Epithelial cell of prostate (primary cell): ENCODE measurements at regions not wholly inside any gene's neighbourhood (a gene's known extent, or its start where the extent isn't known, plus 50 kb on each side); places are given as distances from the start of the nearest gene placed in this dataset.

ENCODE experiments used
- DNase-seq: peaks from one replicate; pipeline ENCODE4 v3.0.0-alpha.2; 2011; ENCODE audit warnings: low read depth, low spot score
- H3K27ac ChIP-seq: fragments of 450-650 bp; 2 replicates; pipeline ENCODE4 v1.5.1; 2017; ENCODE audit warnings: mild to moderate bottlenecking

GRCh38 chr5:74221413-74221812 lies 419.1 kb downstream of the ENC1 start:
- no peak for DNase-seq
- H3K27ac ChIP-seq = no peak overlapping the region

DNA sequence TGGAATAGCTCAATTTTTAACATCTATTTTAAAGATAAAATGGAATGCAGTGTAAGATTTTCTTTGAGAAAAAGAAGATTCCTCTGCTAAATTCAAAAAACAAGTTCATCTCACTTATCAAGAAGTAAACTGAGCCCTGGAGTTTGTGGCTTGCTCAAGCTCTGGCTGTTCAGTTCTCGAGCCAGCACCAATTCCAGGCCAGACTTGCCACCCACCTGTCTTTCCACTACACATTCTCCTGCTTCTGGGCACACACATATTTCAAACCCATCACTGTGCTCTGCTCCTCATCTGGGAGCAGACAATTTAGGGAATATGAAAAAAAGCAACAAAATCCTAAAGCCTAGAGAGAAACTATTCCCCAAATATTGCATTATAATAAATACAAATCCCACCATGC lies 424.5 kb downstream of the ENC1 start:
- no peak overlapping the region for H3K27ac ChIP-seq
- no peak for DNase-seq

DNA sequence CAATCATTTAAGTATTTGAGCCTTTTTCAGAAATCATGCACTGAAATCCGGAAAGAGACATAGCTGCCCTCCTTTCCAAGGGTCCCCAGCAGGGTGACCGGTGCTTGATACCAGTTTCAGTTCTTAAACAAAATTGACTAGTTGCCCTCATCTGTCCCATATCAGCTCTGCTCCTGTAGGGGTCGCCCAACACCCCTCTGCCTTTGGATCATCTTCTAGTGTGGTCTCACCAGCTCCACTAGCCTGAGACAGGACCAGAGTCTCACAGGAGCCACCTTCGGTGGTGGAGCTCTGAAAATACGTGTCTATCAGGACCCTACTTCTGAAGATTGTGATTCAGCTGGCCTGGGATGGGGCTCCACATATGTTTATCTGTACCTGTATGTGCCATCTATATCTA lies 428.2 kb downstream of the ENC1 start:
- no peak overlapping the region for H3K27ac ChIP-seq
- no peak for DNase-seq

GRCh38 chr5:74209571-74209970 lies 431.0 kb downstream of the ENC1 start:
- no peak overlapping the region for H3K27ac ChIP-seq
- no peak for DNase-seq

- peak; percentile 34 for DNase-seq
- no peak overlapping the region for H3K27ac ChIP-seq
Measured at GRCh38 chr5:74206579-74207550, 433.7 kb downstream of the ENC1 start.

GRCh38 chr5:74205767-74206578 lies 434.6 kb downstream of the ENC1 start:
- H3K27ac ChIP-seq = no peak overlapping the region
- no peak for DNase-seq

- H3K27ac ChIP-seq = peak overlapping the region; percentile 66
- DNase-seq = no peak
Measured at GRCh38 chr5:74201334-74202081, 439.0 kb downstream of the ENC1 start.

DNA sequence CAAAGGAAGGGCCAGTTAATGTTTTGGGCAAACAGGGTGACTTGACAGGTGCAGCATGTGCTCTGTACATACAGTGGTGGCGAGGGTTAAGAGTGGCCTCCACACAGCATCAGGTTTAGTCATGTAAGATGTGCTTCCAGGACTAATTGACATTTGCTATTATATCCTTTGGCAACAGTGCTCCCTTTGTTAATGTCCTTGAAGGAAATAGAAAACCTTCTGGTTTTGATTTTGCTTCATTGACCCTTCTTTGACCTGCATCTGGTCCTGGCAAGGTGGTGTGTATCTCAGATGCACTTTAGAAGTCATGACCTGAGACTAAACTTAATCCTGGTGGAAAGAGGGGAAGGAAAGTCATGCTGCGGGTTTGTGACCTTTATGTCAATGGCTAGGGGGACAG lies 440.0 kb downstream of the ENC1 start:
- DNase-seq = no peak
- no peak overlapping the region for H3K27ac ChIP-seq

DNA sequence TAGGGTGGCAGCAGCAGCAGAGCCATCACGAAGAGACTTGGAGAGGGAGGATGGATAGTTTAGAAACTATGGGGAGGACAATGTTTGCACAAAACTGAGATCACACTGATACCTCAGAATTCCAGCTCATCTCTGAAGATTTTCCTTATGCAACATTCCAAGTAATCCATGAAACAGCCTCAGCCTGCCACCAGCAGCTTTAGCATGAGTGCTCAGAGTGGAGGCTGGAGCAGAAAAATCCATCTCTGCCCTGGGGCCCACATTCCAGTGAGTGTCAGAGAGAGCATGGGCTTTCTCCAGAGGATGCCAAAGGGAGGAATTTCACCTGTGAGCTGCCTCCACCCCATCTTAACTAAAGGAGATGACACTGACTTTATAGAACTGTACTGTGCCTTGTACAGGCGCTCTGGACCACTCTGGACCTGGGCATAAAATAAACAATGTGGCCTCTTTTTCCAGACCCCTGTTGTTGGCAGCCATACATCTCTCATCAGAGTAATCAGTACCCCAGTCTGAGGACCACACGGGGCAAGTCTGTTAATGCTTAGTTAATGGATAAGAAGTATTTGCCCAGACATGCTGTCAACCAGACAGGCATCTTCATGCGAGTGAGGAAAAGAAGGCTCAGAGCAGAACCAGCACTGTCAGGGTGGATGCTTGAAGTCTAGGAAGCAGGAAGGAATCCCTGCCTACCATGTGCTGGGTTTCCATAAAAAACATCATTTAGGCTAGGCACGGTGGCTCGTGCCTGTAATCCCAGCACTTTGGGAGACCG lies 440.9 kb downstream of the ENC1 start:
- peak overlapping the region; percentile 48 for H3K27ac ChIP-seq
- DNase-seq = no peak

DNA sequence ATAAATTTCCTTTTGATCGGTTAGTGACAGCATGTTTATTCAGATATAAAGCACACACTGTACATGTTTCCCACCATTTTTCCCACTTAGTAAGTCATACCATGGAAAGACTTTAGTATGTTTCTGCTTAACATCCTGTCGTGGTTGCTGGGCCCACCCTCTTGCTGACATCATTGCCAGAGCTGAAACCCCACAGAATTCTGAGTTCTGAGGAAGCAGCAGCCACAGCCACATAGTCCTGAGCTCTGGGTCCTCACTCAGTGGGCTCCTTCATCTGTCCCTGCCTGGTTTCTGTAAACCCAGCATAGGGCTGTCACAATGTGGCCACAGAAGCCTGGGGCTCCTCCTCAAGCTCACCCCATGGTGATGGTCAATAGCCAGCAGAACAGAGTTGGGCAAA lies 441.5 kb downstream of the ENC1 start:
- DNase-seq = no peak
- peak overlapping the region; percentile 48 for H3K27ac ChIP-seq

DNA sequence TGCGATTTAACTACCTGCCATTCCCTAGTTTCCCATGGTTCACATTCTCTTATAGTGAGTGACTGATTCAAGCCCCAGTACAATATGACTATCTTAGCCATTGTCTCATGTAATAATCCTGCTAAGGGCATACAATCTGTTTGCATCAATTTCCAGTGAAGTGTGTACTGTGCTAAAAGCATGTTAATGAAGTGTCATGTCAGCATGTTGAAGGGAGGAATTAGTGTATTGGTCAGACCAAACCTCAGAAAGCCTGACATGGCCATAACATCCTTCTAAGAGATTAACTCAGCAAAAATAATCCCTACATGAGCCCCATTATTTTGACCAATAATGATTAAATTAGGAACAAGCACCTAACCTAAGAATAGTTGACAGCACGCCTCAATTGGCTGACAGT lies 442.4 kb downstream of the ENC1 start:
- no peak for DNase-seq
- no peak overlapping the region for H3K27ac ChIP-seq

DNA sequence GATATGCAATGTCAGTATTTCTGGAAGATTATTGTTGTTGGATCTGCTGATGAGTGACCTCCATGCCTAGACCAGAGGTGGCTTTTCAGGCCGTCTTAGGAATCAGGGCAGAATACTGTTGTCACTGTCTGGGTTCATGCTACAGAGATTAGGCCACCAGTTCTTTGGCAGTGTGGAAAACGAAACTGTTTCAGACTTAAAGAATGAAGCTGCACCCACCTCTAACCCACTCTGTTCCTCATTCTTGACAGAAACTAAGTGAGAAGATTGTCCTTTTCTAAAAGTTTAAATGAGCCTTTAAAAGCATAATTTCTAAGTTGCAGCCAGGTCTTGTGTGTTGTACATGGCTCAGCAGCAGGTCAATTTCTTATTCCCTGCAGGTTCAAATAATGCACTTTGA lies 444.3 kb downstream of the ENC1 start:
- DNase-seq = no peak
- no peak overlapping the region for H3K27ac ChIP-seq

GRCh38 chr5:74194196-74194595 lies 446.3 kb downstream of the ENC1 start:
- no peak for DNase-seq
- no peak overlapping the region for H3K27ac ChIP-seq

DNA sequence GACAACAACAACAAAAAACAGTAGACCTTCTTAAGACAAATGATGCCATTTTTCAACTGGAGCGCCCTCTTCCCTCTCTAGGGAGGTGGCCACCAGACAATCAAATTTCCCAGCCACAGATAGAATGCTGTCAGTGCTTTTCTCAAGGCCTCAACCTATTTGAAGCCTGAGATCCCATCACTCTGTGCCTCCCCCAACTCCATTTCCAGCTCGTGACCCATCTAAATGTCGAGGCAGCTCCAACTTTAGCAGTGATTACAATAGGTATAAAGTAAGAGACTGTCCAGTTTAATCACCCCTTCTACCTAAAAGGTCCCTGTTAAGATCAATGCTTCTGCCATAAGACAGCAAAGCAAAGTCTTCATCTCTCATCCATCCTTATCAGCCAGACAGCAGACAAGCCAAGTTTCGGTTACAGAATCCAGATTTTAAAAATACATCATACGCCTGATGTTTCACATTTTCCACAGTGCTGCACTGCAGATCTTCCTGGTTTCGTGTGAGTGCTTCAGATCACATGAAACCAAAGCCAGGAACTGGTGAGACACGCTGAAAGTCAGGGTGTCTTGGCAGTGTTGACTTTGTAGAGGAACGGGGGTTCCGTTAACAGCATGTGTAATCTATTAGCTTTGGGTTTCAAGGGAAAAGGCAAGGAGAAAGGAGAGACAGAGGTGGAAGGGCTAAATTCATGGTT lies 447.8 kb downstream of the ENC1 start:
- H3K27ac ChIP-seq = no peak overlapping the region
- no peak for DNase-seq

DNA sequence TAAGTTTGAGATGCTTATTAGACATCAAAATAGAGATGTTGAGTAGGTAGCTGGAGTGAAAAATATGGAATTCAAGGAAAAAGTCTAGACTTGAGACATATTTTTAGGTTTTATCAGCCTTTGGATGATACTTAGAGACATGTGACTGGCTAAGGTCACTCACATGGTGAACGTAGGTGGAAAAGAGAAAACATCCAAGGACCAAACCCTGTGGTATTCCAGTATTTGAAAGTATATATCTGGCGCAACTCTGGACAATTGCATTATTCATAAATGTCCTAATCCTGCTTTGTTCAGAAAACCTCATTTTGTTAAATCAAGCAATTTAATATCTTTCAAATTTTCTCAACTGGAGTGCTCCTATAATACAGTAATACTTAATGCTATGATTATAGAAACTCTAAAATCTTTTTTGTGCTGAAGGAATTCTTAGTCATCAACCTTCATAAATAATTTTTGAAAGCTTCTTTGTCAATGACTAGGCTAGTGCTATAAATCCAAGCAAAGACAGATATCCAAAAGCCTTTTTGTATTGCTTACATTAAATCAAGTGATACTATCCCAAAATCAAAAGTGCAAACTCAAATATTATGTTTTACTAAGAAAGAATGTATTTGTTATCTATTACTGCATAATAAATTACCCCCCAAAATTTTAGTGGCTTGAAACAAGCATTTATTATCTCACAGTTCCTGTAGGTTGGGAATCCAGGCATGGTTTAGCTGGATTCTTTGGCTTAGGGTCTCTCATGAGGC lies 452.0 kb downstream of the ENC1 start:
- no peak overlapping the region for H3K27ac ChIP-seq
- no peak for DNase-seq

DNA sequence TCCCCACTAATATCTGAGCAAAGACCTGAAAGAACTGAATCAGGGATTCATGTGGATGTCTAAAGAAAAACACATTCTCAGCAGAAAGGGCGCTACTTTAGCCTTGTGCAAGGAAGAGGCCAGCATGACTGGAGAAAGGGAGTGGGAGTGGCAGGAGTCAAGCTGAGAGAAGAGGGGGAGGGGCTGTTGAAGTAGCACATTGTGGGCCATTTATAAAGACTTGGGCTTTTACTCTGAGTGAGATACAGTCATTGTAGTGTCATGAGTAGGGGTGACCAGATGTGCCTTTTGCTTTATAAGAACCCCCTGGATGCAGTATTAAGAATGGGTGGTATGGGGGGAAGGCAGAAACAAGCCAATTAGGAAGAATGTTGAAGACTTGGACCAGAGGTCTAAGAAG lies 452.8 kb downstream of the ENC1 start:
- DNase-seq = no peak
- no peak overlapping the region for H3K27ac ChIP-seq

DNA sequence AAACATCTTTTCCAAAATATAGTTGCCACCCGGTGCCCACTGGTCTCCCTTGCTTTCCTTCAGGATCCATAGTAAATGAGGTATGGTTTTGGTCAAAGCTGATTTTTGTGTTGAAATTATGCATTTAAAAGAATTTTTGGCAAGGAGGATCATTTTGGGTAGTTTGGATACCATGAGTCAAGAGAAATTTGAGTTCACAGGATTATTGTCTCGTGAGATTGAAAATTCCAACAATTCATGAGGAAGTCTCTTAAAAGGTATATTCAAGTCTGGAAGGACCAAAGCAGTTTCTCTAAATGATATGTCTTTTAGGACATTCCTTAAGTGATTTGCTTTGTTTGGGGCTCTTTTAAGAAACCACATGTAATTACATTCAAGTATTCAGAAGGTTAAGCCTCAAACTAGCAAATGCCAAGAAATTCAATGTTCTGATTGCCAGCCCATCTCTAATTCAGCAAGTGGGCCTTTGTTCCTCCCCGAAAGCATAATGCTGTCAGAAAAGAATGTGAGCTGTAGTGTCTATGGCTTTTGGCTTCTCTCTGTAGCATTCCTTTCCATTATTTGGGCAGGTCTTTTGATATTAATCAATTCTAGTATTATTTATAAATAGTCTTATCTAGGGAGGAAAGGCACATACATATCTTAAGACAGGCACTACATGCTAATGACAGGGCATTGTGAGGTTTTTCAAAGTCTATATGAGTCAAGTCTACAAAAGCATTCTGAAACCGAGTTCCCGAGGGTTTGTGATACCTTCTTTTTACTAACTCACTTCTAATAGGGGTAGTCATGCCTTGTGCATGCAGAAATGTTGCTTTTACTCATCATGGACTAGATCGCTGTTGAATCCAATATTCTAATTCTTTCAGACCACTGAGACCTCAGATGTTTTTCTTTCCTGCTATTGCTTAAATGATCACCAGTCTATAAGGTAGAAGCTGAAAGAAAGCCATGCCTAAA lies 453.9 kb downstream of the ENC1 start:
- H3K27ac ChIP-seq = no peak overlapping the region
- no peak for DNase-seq

GRCh38 chr5:74185599-74185998 lies 454.9 kb downstream of the ENC1 start:
- DNase-seq = no peak
- H3K27ac ChIP-seq = no peak overlapping the region
